HepG2 (cell line): ENCODE measurements at regions not wholly inside any gene's neighbourhood (a gene's known extent, or its start where the extent isn't known, plus 50 kb on each side); places are given as distances from the start of the nearest gene placed in this dataset.

Source experiments
- AGO2 ChIP-seq: fragments of 200-400 bp; formaldehyde crosslinking; optimal IDR thresholded peaks from 2 replicates; pipeline ENCODE3; 2017; ENCODE audit warnings: mild to moderate bottlenecking, low read depth, low read length, moderate library complexity
- ATF1 ChIP-seq: IDR thresholded peaks from 2 replicates; pipeline ENCODE4 v1.6.1; 2016; ENCODE audit warnings: mild to moderate bottlenecking, control low read depth
- BCL6 ChIP-seq: IDR thresholded peaks from 2 replicates; pipeline ENCODE4 v1.6.1; 2016; ENCODE audit warnings: missing genetic modification reagents, missing compliant biosample characterization
- CREB1 ChIP-seq, 2 experiments: fragments of 450-650 bp in 1 of 2; IDR thresholded peaks; 2 replicates each; pipeline ENCODE4 v1.6.1; 2016 to 2017; ENCODE audit warnings: control low read depth in 1 of 2, mild to moderate bottlenecking in 1 of 2, missing compliant biosample characterization in 1 of 2, missing genetic modification characterization in 1 of 2
- DNMT1 ChIP-seq: sonication (generic); formaldehyde crosslinking; IDR thresholded peaks from 2 replicates; pipeline ENCODE4 v1.5.1; 2020; ENCODE audit warnings: mild to moderate bottlenecking, missing genetic modification reagents
- EZH2 ChIP-seq: conservative IDR thresholded peaks from 2 replicates; pipeline ENCODE4 v1.6.1; 2012; ENCODE audit warnings: mild to moderate bottlenecking, low read depth, low read length, moderate library complexity
- HDAC1 ChIP-seq: sonication (generic); formaldehyde crosslinking; IDR thresholded peaks from 2 replicates; pipeline ENCODE4 v1.5.1; 2020; ENCODE audit warnings: mild to moderate bottlenecking, missing genetic modification reagents
- HNRNPLL ChIP-seq: fragments of 200-400 bp; formaldehyde crosslinking; IDR thresholded peaks from 2 replicates; pipeline ENCODE4 v1.6.1; 2017; ENCODE audit warnings: mild to moderate bottlenecking, low read depth, low read length; ENCODE audit not compliant: poor library complexity, severe bottlenecking
- IKZF4 ChIP-seq: sonication (generic); formaldehyde crosslinking; IDR thresholded peaks from 2 replicates; pipeline ENCODE4 v1.5.1; 2020; ENCODE audit warnings: borderline replicate concordance, mild to moderate bottlenecking, low read depth, missing genetic modification reagents; ENCODE audit errors: not compliant biosample characterization
- ISX ChIP-seq: sonication (generic); formaldehyde crosslinking; conservative IDR thresholded peaks from 2 replicates; pipeline ENCODE4 v1.5.0; 2020; ENCODE audit warnings: missing genetic modification reagents
- MAFK ChIP-seq, 2 experiments: IDR thresholded peaks in 1 of 2; conservative IDR thresholded peaks in 1 of 2; 2 replicates each; pipeline ENCODE4 v1.6.1; 2011; ENCODE audit warnings: improper control_type of control experiment in 2 of 2, low read length in 2 of 2
- MYNN ChIP-seq: sonication (generic); formaldehyde crosslinking; IDR thresholded peaks from 2 replicates; pipeline ENCODE4 v1.4.0; 2020; ENCODE audit warnings: mild to moderate bottlenecking, low read depth, missing genetic modification reagents
- NCOR1 ChIP-seq: fragments of 200-600 bp; sonication (generic); IDR thresholded peaks from 2 replicates; pipeline ENCODE4 v1.7.0; 2017; ENCODE audit warnings: antibody characterized with exemption, low read length, borderline replicate concordance
- NFE2L2 ChIP-seq: fragments of 150-350 bp; IDR thresholded peaks from 2 replicates; pipeline ENCODE4 v1.6.1; 2014; ENCODE audit warnings: low read length
- RFX5 ChIP-seq: IDR thresholded peaks from 2 replicates; pipeline ENCODE4 v1.6.1; 2011; ENCODE audit warnings: low read depth, low read length, improper control_type of control experiment
- SSRP1 ChIP-seq: IDR thresholded peaks from 2 replicates; pipeline ENCODE4 v1.6.1; 2016; ENCODE audit warnings: control low read depth
- TBX3 ChIP-seq: fragments of 450-650 bp; IDR thresholded peaks from 2 replicates; pipeline ENCODE4 v1.6.1; 2017; ENCODE audit warnings: antibody characterized with exemption, mild to moderate bottlenecking, inconsistent platforms, borderline replicate concordance
- TIGD3 ChIP-seq: sonication (generic); formaldehyde crosslinking; IDR thresholded peaks from 2 replicates; pipeline ENCODE4 v1.5.1; 2020; ENCODE audit warnings: mild to moderate bottlenecking, missing genetic modification reagents, borderline replicate concordance
- YEATS2 ChIP-seq: sonication (generic); formaldehyde crosslinking; IDR thresholded peaks from 2 replicates; pipeline ENCODE4 v1.4.0; 2020; ENCODE audit warnings: missing genetic modification reagents, borderline replicate concordance
- ZC3H4 ChIP-seq: sonication (generic); formaldehyde crosslinking; IDR thresholded peaks from 2 replicates; pipeline ENCODE4 v1.4.0; 2020; ENCODE audit warnings: missing genetic modification reagents, borderline replicate concordance
- ZMYM3 ChIP-seq: sonication (generic); formaldehyde crosslinking; IDR thresholded peaks from 2 replicates; pipeline ENCODE4 v1.5.1; 2020; ENCODE audit warnings: mild to moderate bottlenecking, missing genetic modification reagents
- ZNF256 ChIP-seq: sonication (generic); formaldehyde crosslinking; conservative IDR thresholded peaks from 2 replicates; pipeline ENCODE4 v1.4.0; 2020; ENCODE audit warnings: missing genetic modification reagents
- ZNF329 ChIP-seq: sonication (generic); formaldehyde crosslinking; IDR thresholded peaks from 2 replicates; pipeline ENCODE4 v1.9.0; 2021; ENCODE audit warnings: low read depth, mild to moderate bottlenecking, missing genetic modification reagents
- ZNF343 ChIP-seq: sonication (generic); formaldehyde crosslinking; IDR thresholded peaks from 2 replicates; pipeline ENCODE4 v1.4.0; 2020; ENCODE audit warnings: mild to moderate bottlenecking, missing genetic modification reagents
- ZNF607 ChIP-seq: sonication (generic); formaldehyde crosslinking; IDR thresholded peaks from 2 replicates; pipeline ENCODE4 v1.5.1; 2020; ENCODE audit warnings: missing genetic modification reagents, mild to moderate bottlenecking, borderline replicate concordance
- ZNF772 ChIP-seq: sonication (generic); formaldehyde crosslinking; IDR thresholded peaks from 2 replicates; pipeline ENCODE4 v1.5.0; 2020; ENCODE audit warnings: mild to moderate bottlenecking, missing genetic modification reagents
- ZNF776 ChIP-seq: sonication (generic); formaldehyde crosslinking; IDR thresholded peaks from 2 replicates; pipeline ENCODE4 v1.4.0; 2020; ENCODE audit warnings: mild to moderate bottlenecking, missing genetic modification reagents
- ZNF800 ChIP-seq: sonication (generic); formaldehyde crosslinking; IDR thresholded peaks from 2 replicates; pipeline ENCODE4 v1.4.0; 2020; ENCODE audit warnings: missing genetic modification reagents
- ZNF883 ChIP-seq: sonication (generic); formaldehyde crosslinking; IDR thresholded peaks from 2 replicates; pipeline ENCODE4 v1.5.1; 2020; ENCODE audit warnings: mild to moderate bottlenecking, missing genetic modification reagents; ENCODE audit errors: not compliant biosample characterization

- TF ChIP-seq ZMYM3 (CRISPR knock-in tag) (peak; percentile 98), TIGD3 (peak; percentile 51; the same call in 1 of the 2 replicates), ZNF343 (no peak), ATF1 (CRISPR knock-in tag) (no peak; the same call in 1 of the 2 replicates), ZNF256 (no peak), CREB1 (IDR thresholded peaks at IDR 0.05) (no peak), CREB1 (CRISPR knock-in tag; IDR thresholded peaks at IDR 0.05) (no peak; the same call in 1 of the 2 replicates), TBX3 (no peak), ZNF776 (CRISPR knock-in tag) (no peak), MYNN (CRISPR knock-in tag) (no peak), YEATS2 (0 out of 2 replicates have a peak, but pooled peaks have one; percentile 42), MAFK (conservative IDR thresholded peaks at IDR 0.05 in 1 of 2, IDR thresholded peaks at IDR 0.05 in 1 of 2; ENCODE audit: low read length in 2 of 2) (no peak), AGO2 (no peak), ZNF329 (CRISPR knock-in tag) (no peak), NCOR1 (peak; percentile 56; the same call in 1 of the 2 replicates), ZC3H4 (CRISPR knock-in tag) (no peak), ISX (no peak), ZNF800 (CRISPR knock-in tag) (0 out of 2 replicates have a peak, but pooled peaks have one; percentile 75), SSRP1 (no peak), ZNF883 (CRISPR knock-in tag) (no peak), NFE2L2 (no peak), HDAC1 (peak; percentile 93), DNMT1 (CRISPR knock-in tag) (no peak), IKZF4 (CRISPR knock-in tag) (no peak), EZH2 (no peak), HNRNPLL (peak; percentile 45), ZNF772 (CRISPR knock-in tag) (peak; percentile 82), ZNF607 (CRISPR knock-in tag) (no peak; the same call in 1 of the 2 replicates), RFX5 (no peak), BCL6 (CRISPR knock-in tag) (peak; percentile 90)
These were observed 54.6 kb upstream of the TBX3 start (continued) for GRCh38 chr12:114738460-114739184.
